Fibroblast of lung (primary cell): ENCODE measurements at regions not wholly inside any gene's neighbourhood (a gene's known extent, or its start where the extent isn't known, plus 50 kb on each side); places are given as distances from the start of the nearest gene placed in this dataset.

ENCODE experiments used
- CTCF ChIP-seq, 2 donors: IDR thresholded peaks in 1 of 2; conservative IDR thresholded peaks in 1 of 2; 1 replicate in 1 of 2; 2 replicates in 1 of 2; pipeline ENCODE4 v1.5.1; 2011 to 2012; ENCODE audit warnings: low read length in 2 of 2, control low read depth in 1 of 2, inconsistent platforms in 1 of 2, low read depth in 1 of 2, mild to moderate bottlenecking in 1 of 2
- EZH2 ChIP-seq: IDR thresholded peaks from 2 replicates; pipeline ENCODE4 v1.5.1; 2012; ENCODE audit warnings: low read length, control low read depth, mild to moderate bottlenecking; ENCODE audit errors: missing control alignments

DNA sequence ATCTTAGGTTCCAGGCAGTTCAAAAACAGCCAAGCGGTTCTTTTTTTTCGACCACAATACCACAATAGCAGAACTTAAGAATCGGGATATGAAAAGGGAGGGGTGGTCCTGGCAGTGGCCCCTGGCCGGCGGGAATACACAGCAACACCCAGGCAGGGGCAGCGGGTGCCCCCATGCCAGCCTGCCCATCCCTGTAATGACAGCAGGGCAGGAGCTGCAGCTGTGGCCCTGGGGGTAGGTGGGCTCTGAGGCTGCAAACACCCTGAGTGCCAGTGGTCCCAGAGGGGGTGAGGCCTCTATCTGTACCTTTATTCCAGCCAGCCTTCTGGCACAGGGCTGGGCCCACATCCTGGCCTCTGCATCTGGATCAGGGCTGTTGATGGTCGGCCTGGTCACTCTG is 247.4 kb downstream of the SEMA3D start:
- TF ChIP-seq CTCF (conservative IDR thresholded peaks at IDR 0.05 in 1 of 2, IDR thresholded peaks at IDR 0.05 in 1 of 2; ENCODE audit: low read depth in 1 of 2, low read length in 2 of 2): no peak
- no peak for TF ChIP-seq EZH2
